IPS-18a (cell line): ENCODE measurements at regions not wholly inside any gene's neighbourhood (a gene's known extent, or its start where the extent isn't known, plus 50 kb on each side); places are given as distances from the start of the nearest gene placed in this dataset.
"Not testable (repeated sequence)": the region's sequence is repeated elsewhere in the genome, so short reads cannot be mapped to it uniquely, and the experiment has no call there.

Experiments used
- H3K27ac ChIP-seq: one replicate; pipeline ENCODE4 v1.5.1; 2013; ENCODE audit warnings: low read length
- H3K27me3 ChIP-seq: one replicate; pipeline ENCODE4 v1.6.1; 2013; ENCODE audit warnings: mild to moderate bottlenecking, low read length; ENCODE audit not compliant: control insufficient read depth, insufficient read depth
- H3K36me3 ChIP-seq: one replicate; pipeline ENCODE4 v1.6.1; 2013; ENCODE audit warnings: low read depth, low read length; ENCODE audit not compliant: control insufficient read depth
- H3K4me1 ChIP-seq: one replicate; pipeline ENCODE4 v1.6.1; 2013; ENCODE audit warnings: low read depth, low read length; ENCODE audit not compliant: control insufficient read depth
- H3K4me3 ChIP-seq: one replicate; pipeline ENCODE4 v1.5.1; 2013; ENCODE audit warnings: low read length
- H3K9ac ChIP-seq: one replicate; pipeline ENCODE4 v1.6.1; 2013; ENCODE audit warnings: mild to moderate bottlenecking, low read length, moderate library complexity
- H3K9me3 ChIP-seq: one replicate; pipeline ENCODE4 v1.6.1; 2013; ENCODE audit warnings: low read depth, low read length; ENCODE audit not compliant: control insufficient read depth

DNA sequence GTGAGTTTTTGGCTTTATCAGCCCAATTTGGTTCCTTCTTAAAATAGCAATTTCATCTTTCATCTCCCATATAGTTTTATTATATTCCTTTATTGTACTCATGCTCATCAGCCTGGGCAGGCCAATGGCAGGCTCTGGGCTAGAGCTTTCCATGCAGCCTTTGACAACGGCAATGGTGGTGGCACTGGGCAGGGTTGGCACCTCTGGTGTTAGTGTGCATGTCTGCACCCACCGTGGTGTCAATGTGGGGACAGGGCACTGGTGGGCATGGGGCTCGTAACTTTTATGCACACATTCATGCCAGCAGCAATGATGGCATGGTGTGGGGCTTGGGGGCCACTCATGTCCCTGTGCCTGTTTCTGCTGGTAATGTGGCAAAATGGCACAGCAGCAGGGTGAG is 1305.4 kb downstream of the DSC3 start:
- Histone ChIP-seq H3K4me1 (no peaks in the 10 kb centered on the region), H3K27ac (no peak overlapping the region), H3K36me3 (no peaks in the 10 kb centered on the region), H3K9ac (no peak overlapping the region), H3K27me3 (no peaks in the 10 kb centered on the region), H3K9me3 (no peaks in the 10 kb centered on the region), H3K4me3 (no peak overlapping the region)

DNA sequence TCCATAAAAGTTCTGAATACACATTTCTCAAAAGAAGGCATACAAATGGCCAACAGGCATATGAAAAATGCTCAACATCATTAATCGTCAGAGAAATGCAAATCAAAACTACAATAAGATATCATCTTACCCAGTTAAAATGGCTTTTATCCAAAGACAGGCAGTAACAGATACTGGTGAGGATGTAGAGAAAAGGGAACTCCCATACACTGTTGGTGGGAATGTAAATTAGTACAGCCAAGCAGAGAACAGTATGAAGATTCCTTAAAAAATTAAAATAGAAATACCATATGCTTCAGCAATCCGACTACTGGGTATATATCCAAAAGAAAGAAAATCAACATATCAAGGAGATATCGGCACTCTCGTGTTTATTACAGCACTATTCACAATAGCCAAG is 1312.5 kb downstream of the DSC3 start:
- H3K9ac ChIP-seq: no peak overlapping the region
- no peak overlapping the region for H3K27ac ChIP-seq
- no peak overlapping the region for H3K4me3 ChIP-seq
- no peaks in the 10 kb centered on the region for H3K27me3 ChIP-seq
- peaks cover 5% of the 10 kb centered on the region for H3K4me1 ChIP-seq
- H3K36me3 ChIP-seq: no peaks in the 10 kb centered on the region
- no peaks in the 10 kb centered on the region for H3K9me3 ChIP-seq

DNA sequence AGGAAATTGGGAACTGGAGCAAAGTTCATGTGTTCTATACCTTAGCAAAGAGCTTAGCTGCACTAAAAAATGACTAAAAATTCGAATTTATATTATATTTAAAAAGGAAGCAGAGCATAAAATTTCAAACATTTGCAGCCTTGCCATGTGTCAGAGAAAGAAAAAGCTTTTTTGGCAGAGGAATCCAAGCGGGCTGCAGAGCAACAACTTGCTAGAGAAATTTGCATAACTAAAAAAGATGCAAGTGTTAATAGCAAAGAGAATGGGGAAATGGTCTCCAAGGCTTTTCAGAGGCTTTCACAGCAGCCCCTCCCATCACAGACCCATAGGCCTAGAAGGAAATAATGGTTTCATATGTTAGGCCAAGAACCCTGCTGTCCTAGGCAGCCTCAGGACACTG is 1315.9 kb downstream of the DSC3 start:
- Histone ChIP-seq H3K36me3 (no peaks in the 10 kb centered on the region), H3K4me3 (no peak overlapping the region)

DNA sequence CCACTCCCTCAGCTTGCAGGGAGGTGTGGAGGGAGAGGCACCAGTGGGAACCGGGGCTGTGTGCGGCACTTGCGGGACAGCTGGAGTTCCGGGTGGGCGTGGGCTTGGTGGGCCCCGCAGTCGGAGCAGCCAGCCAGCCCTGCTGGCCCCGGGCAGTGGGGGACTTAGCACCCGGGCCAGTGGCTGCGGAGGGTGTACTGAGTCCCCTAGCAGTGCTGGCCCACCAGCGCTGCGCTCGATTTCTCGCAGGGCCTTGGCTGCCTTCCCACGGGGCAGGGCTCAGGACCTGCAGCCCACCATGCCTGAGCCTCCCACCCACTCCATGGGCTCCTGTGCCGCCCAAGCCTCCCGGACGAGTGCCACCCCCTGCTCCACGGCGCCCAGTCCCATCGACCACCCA is 1319.1 kb downstream of the DSC3 start:
- H3K9ac ChIP-seq, H3K36me3 ChIP-seq, H3K27ac ChIP-seq, H3K4me3 ChIP-seq, H3K9me3 ChIP-seq, H3K27me3 ChIP-seq, H3K4me1 ChIP-seq: not testable (repeated sequence)

More for the DNA sequence above, 1315.9 kb downstream of the DSC3 start:
- Histone ChIP-seq H3K9ac (no peak overlapping the region), H3K9me3 (no peaks in the 10 kb centered on the region), H3K4me1 (peaks cover 5% of the 10 kb centered on the region), H3K27me3 (no peaks in the 10 kb centered on the region), H3K27ac (no peak overlapping the region)

DNA sequence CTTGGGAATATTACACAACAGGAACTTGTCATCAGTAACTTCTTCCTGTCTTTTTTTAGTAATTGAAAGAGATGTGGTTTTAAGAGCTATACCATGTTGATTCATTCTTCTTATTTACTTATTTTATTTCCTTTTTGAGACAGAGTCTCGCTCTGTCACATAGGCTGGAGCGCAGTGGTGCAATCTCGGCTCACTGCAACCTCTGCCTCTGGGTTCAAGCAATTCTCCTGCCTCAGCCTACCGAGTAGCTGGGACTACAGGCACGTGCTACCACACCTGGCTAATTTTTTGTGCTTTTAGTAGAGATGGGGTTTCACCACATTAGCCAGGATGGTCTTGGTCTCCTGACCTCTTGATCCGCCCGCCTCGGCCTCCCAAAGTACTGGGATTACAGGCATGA is 1326.6 kb downstream of the DSC3 start:
- not testable (repeated sequence) for H3K9me3 ChIP-seq, H3K27me3 ChIP-seq, H3K4me1 ChIP-seq, H3K4me3 ChIP-seq, H3K27ac ChIP-seq, H3K36me3 ChIP-seq, H3K9ac ChIP-seq

DNA sequence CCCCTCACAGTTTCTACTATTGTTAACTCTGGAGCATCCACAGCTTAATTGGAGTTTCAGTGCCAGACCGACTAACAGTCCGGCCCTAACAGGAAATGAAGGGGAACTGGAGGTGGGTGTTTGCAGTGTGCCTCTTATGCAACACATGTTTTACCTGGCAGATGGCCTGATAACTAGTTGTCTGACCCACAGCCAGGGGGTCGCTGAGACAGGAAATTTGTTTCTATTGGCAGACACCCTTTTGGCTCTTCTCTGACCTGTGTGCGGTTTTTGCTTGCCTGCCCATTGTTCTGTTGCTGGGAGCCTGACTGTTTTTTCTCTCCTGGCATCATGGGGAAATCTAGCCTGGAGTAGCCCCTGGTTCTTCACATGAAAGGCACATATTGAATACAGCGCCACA is 1329.8 kb downstream of the DSC3 start:
- Histone ChIP-seq H3K36me3 (no peaks in the 10 kb centered on the region), H3K27ac (no peak overlapping the region), H3K9me3 (no peaks in the 10 kb centered on the region), H3K9ac (no peak overlapping the region), H3K27me3 (no peaks in the 10 kb centered on the region), H3K4me3 (no peak overlapping the region), H3K4me1 (peaks cover 6% of the 10 kb centered on the region)

DNA sequence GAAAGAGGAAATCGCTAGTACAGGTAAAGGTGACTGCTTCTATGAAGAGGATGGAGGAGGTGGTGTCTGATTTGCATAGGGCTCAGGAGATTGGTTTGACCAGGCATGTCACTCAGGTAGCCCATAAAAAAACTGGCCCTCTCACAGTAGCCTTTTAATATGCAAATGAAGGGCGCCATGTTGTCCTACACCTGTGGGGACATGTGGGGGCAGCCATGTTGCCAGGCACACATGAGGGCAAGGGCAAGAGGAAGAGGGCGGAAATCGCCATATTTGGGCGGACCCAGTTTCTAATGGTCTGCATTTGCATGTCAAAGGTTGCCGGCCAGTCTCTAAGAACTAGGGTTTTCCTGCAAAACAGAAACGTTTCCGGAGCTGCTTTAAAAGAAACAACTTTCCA is 1330.6 kb downstream of the DSC3 start:
- Histone ChIP-seq H3K4me3 (no peak overlapping the region), H3K27ac (no peak overlapping the region), H3K4me1 (peaks cover 6% of the 10 kb centered on the region), H3K27me3 (no peaks in the 10 kb centered on the region), H3K9me3 (no peaks in the 10 kb centered on the region), H3K36me3 (no peaks in the 10 kb centered on the region), H3K9ac (no peak overlapping the region)

DNA sequence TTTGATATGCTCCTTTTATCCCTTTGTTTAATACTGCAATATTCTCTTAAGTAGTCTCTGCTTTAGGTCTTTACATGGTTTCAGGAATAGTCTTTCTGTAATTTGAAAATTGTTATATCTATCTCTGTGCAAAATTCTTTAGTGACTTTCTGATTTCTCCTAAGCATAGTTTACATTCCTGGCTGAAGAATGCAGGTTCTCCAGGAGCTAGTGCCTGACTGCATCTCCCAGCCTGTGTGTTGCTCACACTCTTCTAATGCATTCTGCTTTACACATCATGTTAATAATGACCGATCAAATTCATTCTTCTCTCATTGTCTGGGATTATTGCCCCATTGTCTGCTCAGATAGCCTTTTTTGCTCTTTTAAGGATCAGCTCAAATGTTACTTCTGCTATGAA is 1349.2 kb downstream of the DSC3 start:
- no peak overlapping the region for H3K9ac ChIP-seq
- H3K27ac ChIP-seq: no peak overlapping the region
- H3K4me3 ChIP-seq: no peak overlapping the region
- H3K9me3 ChIP-seq: no peaks in the 10 kb centered on the region
- H3K36me3 ChIP-seq: no peaks in the 10 kb centered on the region
- H3K27me3 ChIP-seq: no peaks in the 10 kb centered on the region
- H3K4me1 ChIP-seq: no peaks in the 10 kb centered on the region

DNA sequence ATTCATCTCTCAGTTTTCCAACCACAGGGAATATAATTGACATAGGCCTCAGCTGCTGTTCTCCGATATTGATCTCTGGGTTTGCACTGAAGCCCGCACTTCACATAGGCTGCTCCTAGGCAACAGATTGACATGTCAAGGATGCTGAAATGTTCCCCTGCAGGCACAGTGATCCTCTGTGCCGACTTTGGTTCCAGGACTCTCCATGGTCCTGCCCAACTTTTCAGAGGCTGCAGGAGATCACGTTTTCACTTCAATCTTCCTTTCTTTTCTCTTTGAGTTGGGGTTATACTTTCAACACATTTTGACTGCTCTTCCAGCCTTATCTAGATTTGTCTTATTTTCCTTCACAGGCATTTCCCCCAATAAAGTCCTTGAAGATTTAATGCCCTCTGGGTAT is 1361.0 kb downstream of the DSC3 start:
- Histone ChIP-seq H3K4me3 (no peak overlapping the region), H3K9me3 (no peaks in the 10 kb centered on the region), H3K36me3 (no peaks in the 10 kb centered on the region), H3K4me1 (no peaks in the 10 kb centered on the region), H3K9ac (no peak overlapping the region), H3K27me3 (no peaks in the 10 kb centered on the region), H3K27ac (no peak overlapping the region)

DNA sequence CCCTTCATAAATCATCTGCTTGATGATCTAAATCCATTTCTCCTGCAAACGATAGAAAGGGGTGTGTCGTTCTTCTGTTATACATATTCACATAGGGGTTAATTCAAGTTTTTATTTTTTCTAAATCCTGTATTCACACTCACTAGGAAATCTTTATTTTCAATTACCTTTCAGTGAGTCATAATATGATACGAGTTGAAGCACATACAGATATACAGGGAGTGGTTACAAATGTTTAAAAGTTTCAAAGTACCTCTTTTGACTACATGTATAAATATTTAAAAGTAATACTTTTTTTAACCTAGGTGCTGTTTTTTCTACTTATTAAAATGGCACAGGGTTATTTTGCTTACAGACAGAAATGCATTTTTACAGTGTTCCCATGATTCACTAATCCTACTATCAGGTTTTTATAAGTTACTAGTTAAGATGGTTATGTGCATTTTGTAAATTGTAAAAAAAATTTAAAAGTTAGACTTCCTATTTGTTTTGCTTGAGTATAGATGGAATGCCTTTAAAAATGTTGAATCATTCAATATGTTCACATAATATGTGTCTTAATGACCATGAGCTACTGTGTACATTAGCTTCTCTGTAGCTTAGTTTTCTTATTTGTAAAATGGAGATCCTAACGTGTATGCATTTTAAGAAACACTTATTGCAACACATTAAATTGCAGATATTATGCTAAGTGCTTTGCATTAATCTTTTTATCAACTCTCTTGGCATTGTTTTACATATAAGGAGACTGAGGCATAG is 1378.1 kb downstream of the DSC3 start:
- Histone ChIP-seq H3K4me1 (no peaks in the 10 kb centered on the region), H3K4me3 (no peak overlapping the region), H3K9ac (no peak overlapping the region), H3K27ac (no peak overlapping the region), H3K27me3 (no peaks in the 10 kb centered on the region), H3K9me3 (no peaks in the 10 kb centered on the region), H3K36me3 (no peaks in the 10 kb centered on the region)

DNA sequence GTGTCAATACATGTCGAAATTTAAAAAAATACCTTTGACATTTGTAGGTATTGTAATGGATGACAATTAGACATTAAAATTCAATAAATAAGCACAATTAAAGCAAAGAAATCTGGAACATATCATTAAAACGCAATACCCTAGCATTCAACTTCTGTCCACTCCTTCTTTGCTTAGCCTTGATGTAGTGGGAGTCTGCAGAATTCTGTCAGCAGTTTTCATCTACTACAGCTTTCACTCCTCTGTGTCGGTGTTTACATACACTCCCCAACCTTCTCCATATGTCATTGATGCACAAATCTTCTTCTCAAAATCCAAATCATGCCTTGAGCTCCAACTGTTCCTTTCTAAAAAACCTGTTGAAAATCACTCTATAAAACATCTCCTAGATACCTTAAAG is 1380.6 kb downstream of the DSC3 start:
- Histone ChIP-seq H3K36me3 (no peaks in the 10 kb centered on the region), H3K9ac (no peak overlapping the region), H3K4me3 (no peak overlapping the region), H3K9me3 (no peaks in the 10 kb centered on the region), H3K27me3 (no peaks in the 10 kb centered on the region), H3K4me1 (no peaks in the 10 kb centered on the region), H3K27ac (no peak overlapping the region)

DNA sequence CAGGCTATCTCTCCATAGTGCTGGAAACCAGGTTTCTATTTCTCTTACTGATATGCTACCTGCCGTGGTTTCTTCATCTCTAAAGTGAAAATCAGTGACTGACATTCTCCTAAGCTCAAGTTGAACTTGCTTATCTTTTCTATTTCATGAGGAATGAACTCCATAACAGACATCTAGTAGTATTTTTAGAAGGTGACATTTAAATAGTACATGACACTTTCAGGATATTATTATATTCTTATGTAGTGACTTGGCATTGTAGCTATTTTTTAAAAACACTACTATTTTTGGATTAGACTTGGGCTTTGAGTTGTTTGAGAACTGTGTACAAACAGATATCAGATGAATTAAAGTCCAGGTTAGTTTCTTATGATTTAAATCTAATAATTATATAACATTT is 1381.8 kb downstream of the DSC3 start:
- no peak overlapping the region for H3K27ac ChIP-seq

More for the DNA sequence above, 1381.8 kb downstream of the DSC3 start:
- no peaks in the 10 kb centered on the region for H3K9me3 ChIP-seq
- no peaks in the 10 kb centered on the region for H3K36me3 ChIP-seq
- no peaks in the 10 kb centered on the region for H3K4me1 ChIP-seq
- no peak overlapping the region for H3K4me3 ChIP-seq
- H3K9ac ChIP-seq: no peak overlapping the region
- H3K27me3 ChIP-seq: no peaks in the 10 kb centered on the region
